Lung (tissue), 11 donors: ENCODE measurements at regions not wholly inside any gene's neighbourhood (a gene's known extent, or its start where the extent isn't known, plus 50 kb on each side); places are given as distances from the start of the nearest gene placed in this dataset.

ENCODE experiments used
- ATAC-seq: fragments of 200-7000 bp; cut with Tn5 transposase; one replicate; pipeline ENCODE4 v1.9.1; 2020; ENCODE audit warnings: moderate number of reproducible peaks; ENCODE audit not compliant: insufficient read depth, low FRiP score
- DNase-seq, 3 donors: peaks; one replicate each; pipeline ENCODE4 v3.0.0-alpha.2; 2013 to 2017
- H3K27ac ChIP-seq, 2 donors: one replicate each; pipeline ENCODE4 v1.5.1; 2013; ENCODE audit warnings: mild to moderate bottlenecking in 2 of 2, moderate library complexity in 2 of 2, control low read depth in 1 of 2, inconsistent platforms in 1 of 2, low read depth in 1 of 2, low read length in 1 of 2
- H3K27me3 ChIP-seq, 3 donors: one replicate each; pipeline ENCODE4 v1.5.1; 2013; ENCODE audit warnings: low read length in 2 of 3; ENCODE audit not compliant: control insufficient read depth in 3 of 3, insufficient read depth in 3 of 3
- H3K36me3 ChIP-seq, 4 donors: one replicate each; pipeline ENCODE4 v1.5.1; 2013; ENCODE audit warnings: low read length in 4 of 4, mild to moderate bottlenecking in 1 of 4, moderate library complexity in 1 of 4; ENCODE audit not compliant: control insufficient read depth in 4 of 4, insufficient read depth in 4 of 4
- H3K4me1 ChIP-seq, 5 donors: one replicate each; pipeline ENCODE4 v1.5.1; 2013; ENCODE audit warnings: low read length in 5 of 5, mild to moderate bottlenecking in 2 of 5, moderate library complexity in 1 of 5; ENCODE audit not compliant: control insufficient read depth in 5 of 5, insufficient read depth in 5 of 5
- H3K4me3 ChIP-seq: one replicate; pipeline ENCODE4 v1.5.1; 2013; ENCODE audit warnings: mild to moderate bottlenecking, control low read depth, moderate library complexity
- H3K9ac ChIP-seq, 2 donors: one replicate each; pipeline ENCODE4 v1.5.1; 2013; ENCODE audit warnings: low read length in 2 of 2, control low read depth in 1 of 2; ENCODE audit not compliant: insufficient read depth in 1 of 2
- H3K9me3 ChIP-seq, 4 donors: one replicate each; pipeline ENCODE4 v1.5.1; 2013; ENCODE audit warnings: low read length in 3 of 4, mild to moderate bottlenecking in 1 of 4, moderate library complexity in 1 of 4; ENCODE audit not compliant: control insufficient read depth in 4 of 4, insufficient read depth in 3 of 4
- WGBS, 2 donors: extraction: QIAGEN DNeasy Blood & Tissue Kit; methylation state at CpG; one replicate each; pipeline ENCODE4 v1.1.7; 2013; 5-methylcytosine and 5-hydroxymethylcytosine counted together
- TF ChIP-seq, protein P1 (sequence below): IDR thresholded peaks from 2 replicates; pipeline ENCODE4 v1.5.1; 2012; ENCODE audit warnings: mild to moderate bottlenecking; ENCODE audit errors: control extremely low read depth, extremely low read depth
- donor health status: control.
- donor health status: control.
- donor health status: Bipolar disorder and iron deficiency.
- donor health status: healthy.
- donor health status: DM: yes; HTN: yes; CAD: no.

DNA sequence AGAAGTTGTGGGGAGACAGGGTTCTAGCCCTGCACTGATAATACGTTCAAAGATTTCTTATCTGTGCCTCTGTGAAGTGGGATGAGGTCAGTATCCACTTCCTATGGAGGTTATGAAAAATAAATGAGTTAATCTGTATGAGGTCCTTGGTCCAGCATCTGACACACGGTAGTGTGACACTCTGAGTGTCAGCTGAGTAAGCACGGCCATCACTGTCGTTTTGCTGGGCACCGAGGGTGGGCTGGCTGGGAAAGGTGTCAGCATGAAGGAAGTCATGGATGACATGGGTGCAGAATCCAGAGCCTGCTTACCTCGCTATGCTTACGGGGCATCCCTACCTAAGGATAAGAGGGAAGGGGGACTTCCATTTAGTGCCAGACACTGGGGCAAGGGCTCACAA, 150.3 kb downstream of the INHBB start:
- no peak overlapping the region for H3K27ac ChIP-seq
- no peaks in the 10 kb centered on the region for H3K9me3 ChIP-seq
- peaks cover 0 to 6% (median 0%) of the 10 kb centered on the region in 3 donors for H3K27me3 ChIP-seq
- DNase-seq (no peak), ATAC-seq (no peak)
- no peak overlapping the region for H3K4me3 ChIP-seq
- TF ChIP-seq, protein P1, sequence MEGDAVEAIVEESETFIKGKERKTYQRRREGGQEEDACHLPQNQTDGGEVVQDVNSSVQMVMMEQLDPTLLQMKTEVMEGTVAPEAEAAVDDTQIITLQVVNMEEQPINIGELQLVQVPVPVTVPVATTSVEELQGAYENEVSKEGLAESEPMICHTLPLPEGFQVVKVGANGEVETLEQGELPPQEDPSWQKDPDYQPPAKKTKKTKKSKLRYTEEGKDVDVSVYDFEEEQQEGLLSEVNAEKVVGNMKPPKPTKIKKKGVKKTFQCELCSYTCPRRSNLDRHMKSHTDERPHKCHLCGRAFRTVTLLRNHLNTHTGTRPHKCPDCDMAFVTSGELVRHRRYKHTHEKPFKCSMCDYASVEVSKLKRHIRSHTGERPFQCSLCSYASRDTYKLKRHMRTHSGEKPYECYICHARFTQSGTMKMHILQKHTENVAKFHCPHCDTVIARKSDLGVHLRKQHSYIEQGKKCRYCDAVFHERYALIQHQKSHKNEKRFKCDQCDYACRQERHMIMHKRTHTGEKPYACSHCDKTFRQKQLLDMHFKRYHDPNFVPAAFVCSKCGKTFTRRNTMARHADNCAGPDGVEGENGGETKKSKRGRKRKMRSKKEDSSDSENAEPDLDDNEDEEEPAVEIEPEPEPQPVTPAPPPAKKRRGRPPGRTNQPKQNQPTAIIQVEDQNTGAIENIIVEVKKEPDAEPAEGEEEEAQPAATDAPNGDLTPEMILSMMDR: no peak
- no peaks in the 10 kb centered on the region for H3K36me3 ChIP-seq
- WGBS, 2 donors: 75 to 80% methylated on average over 7 of the region's 7 CpGs
- no peak overlapping the region for H3K9ac ChIP-seq
- H3K4me1 ChIP-seq: no peaks in the 10 kb centered on the region

DNA sequence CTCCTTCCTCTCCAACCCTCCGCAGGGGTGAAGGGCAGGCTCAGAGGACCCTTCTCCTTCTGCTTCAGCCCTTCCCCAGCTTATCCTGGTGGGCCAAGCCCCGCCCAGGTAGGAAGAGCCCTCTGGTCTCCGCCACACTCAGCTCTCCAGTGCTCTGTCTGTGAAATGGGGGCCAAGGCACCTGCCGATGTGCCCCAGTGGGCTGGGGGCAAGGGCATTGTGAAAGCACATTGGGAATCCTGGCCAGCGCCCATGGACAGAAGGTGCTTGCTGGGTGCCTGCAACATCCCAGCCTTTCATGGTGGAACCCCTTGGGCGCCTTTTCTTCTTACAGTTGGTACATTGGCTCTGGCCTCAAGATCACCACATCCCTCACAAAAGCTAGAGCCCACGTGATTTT, 150.8 kb downstream of the INHBB start:
- no peak overlapping the region for H3K4me3 ChIP-seq
- no peak for DNase-seq
- no peaks in the 10 kb centered on the region for H3K36me3 ChIP-seq
- WGBS, 2 donors: 82 to 89% methylated on average over 7 of the region's 7 CpGs
- H3K27me3 ChIP-seq: peaks cover 0 to 6% (median 0%) of the 10 kb centered on the region in 3 donors
- no peak for ATAC-seq
- TF ChIP-seq, protein P1: no peak
- H3K27ac ChIP-seq: no peak overlapping the region
- no peaks in the 10 kb centered on the region for H3K9me3 ChIP-seq
- H3K4me1 ChIP-seq: no peaks in the 10 kb centered on the region
- no peak overlapping the region for H3K9ac ChIP-seq

DNA sequence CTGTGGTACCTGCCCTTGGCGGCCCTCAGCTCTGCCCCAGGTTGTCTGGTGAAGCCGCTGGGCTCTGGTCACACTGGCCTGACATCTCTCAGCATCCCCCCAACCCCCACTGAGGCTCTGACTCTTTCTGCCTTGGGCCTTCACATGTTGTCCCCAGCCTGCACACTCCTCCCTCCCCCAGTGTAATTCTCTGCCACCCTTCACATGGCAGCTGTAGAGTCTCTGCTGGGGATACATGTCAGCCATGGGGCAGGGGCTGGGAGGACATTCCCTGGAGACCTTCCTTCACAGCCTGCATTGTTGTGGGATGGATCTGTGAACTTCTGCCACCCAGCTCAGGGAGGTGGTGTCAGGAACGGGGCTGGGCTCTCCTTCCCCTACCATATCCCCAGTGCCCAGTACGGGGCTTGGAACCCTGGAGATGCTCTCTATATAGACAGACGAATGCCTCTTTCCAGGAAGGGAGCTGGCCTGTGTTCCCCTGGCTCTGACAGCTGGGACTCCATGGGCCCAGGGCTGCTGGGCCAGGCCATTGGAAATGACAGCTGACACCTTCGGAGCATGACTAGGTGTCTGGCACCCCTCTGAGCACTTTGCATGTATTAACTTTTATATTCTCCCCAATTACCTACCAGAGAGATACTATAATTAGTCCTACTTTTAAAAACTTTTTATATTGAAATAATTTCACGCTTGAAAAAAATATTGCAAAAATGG, 151.5 kb downstream of the INHBB start:
- WGBS, 2 donors: 93% methylated on average over 7 of the region's 7 CpGs
- Histone ChIP-seq H3K9ac (no peak overlapping the region), H3K4me3 (no peak overlapping the region), H3K36me3 (no peaks in the 10 kb centered on the region), H3K27me3 (peaks cover 0 to 6% (median 0%) of the 10 kb centered on the region in 3 donors), H3K9me3 (no peaks in the 10 kb centered on the region), H3K27ac (no peak overlapping the region), H3K4me1 (no peaks in the 10 kb centered on the region)
- ATAC-seq (no peak), DNase-seq (no peak)
- TF ChIP-seq, protein P1: no peak

DNA sequence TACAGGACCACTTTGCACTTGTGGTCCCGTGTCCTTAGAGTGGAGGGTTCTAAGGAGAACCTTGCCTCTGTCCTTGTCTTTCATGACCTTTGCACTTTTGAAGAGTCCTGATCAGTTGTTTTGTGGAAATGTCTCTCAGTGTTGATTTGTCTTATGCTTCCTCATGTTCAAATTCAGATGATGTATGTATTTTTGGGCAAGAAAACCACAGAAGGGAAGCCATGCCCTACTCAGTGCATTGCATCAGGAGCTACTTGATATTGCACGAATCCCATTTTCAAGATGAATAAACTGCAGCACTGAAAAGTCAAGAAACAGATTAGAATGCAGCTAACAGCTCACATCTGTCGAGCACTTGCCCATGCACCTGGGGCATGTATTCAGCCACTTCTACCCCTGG, 152.2 kb downstream of the INHBB start:
- 79 to 83% methylated on average over 3 of the region's 3 CpGs for WGBS, 2 donors
- Histone ChIP-seq H3K9ac (no peak overlapping the region), H3K27me3 (peaks cover 0 to 6% (median 0%) of the 10 kb centered on the region in 3 donors), H3K4me1 (no peaks in the 10 kb centered on the region), H3K27ac (no peak overlapping the region), H3K4me3 (no peak overlapping the region), H3K36me3 (no peaks in the 10 kb centered on the region), H3K9me3 (no peaks in the 10 kb centered on the region)
- no peak for ATAC-seq
- no peak for DNase-seq
- TF ChIP-seq, protein P1: no peak
